Heart right ventricle (tissue), 16 donors: ENCODE measurements at regions not wholly inside any gene's neighbourhood (a gene's known extent, or its start where the extent isn't known, plus 50 kb on each side); places are given as distances from the start of the nearest gene placed in this dataset.

Experiments
- ATAC-seq, 8 donors: fragments of 200-7000 bp; cut with Tn5 transposase; one replicate each; pipeline ENCODE4 v1.9.1; 2020; ENCODE audit warnings: mild to moderate bottlenecking in 8 of 8, moderate library complexity in 8 of 8, moderate number of reproducible peaks in 1 of 8
- DNase-seq, 2 donors: peaks; one replicate each; pipeline ENCODE4 v3.0.0-alpha.2; 2020
- H3K27ac ChIP-seq, 10 donors: fragments of 200-600 bp; sonication (generic) in 2 of 10; one replicate each; pipeline versions ENCODE4 v1.5.0 to v1.8.0; 2020 to 2022; ENCODE audit warnings: mild to moderate bottlenecking in 3 of 10
- H3K27me3 ChIP-seq, 7 donors: fragments of 200-600 bp; one replicate each; pipeline ENCODE4 v1.8.0; 2021 to 2022; ENCODE audit warnings: mild to moderate bottlenecking in 2 of 7
- H3K36me3 ChIP-seq, 9 donors: fragments of 200-600 bp; sonication (generic) in 1 of 9; one replicate each; pipeline versions ENCODE4 v1.5.0 to v1.8.0; 2020 to 2022; ENCODE audit warnings: mild to moderate bottlenecking in 2 of 9
- H3K4me1 ChIP-seq, 9 donors: fragments of 200-600 bp; sonication (generic) in 1 of 9; one replicate each; pipeline versions ENCODE4 v1.5.0 to v1.8.0; 2020 to 2022; ENCODE audit warnings: mild to moderate bottlenecking in 4 of 9
- H3K4me3 ChIP-seq, 10 donors: fragments of 200-600 bp; sonication (generic) in 2 of 10; one replicate each; pipeline versions ENCODE4 v1.5.0 to v1.8.0; 2020 to 2022; ENCODE audit warnings: mild to moderate bottlenecking in 7 of 10, moderate library complexity in 2 of 10
- H3K9me3 ChIP-seq, 11 donors: fragments of 200-600 bp in 10 of 11; sonication (generic) in 2 of 11; one replicate each; pipeline versions ENCODE4 v1.5.0 to v1.8.0; 2013 to 2022; ENCODE audit warnings: mild to moderate bottlenecking in 2 of 11, control low read depth in 1 of 11, moderate library complexity in 1 of 11
- CTCF ChIP-seq, 9 donors: fragments of 200-600 bp; sonication (generic) in 2 of 9; IDR thresholded peaks; one replicate each; pipeline versions ENCODE4 v1.5.0 to v1.8.0; 2021 to 2022; ENCODE audit warnings: antibody characterized with exemption in 9 of 9, mild to moderate bottlenecking in 5 of 9, moderate library complexity in 1 of 9
- WGBS, 2 donors: extraction: QIAGEN DNeasy Blood & Tissue Kit; methylation state at CpG; one replicate each; pipeline ENCODE4 v1.1.7; 2013; ENCODE audit warnings: inconsistent platforms in 1 of 2; 5-methylcytosine and 5-hydroxymethylcytosine counted together
- intact Hi-C, 10 donors: fragments of 100-400 bp; cut with DNase I; formaldehyde crosslinking; loops; one replicate each; pipeline versions ENCODE4 v1.11.1 to v1.14.2; 2022
- donor health status: Arrhythmogenic right ventricular cardiomyopathy.
- donor health status: ischemic (EF 13 %, LVEDD 7.1; RV severe dilation, severe dysfunction).
- donor health status: healthy with polysubstance abuse.
- donor health status: DM: no; HTN: yes; CAD: no.
- donor health status: DM: no; HTN: no; CAD: no.
- donor health status: ischemic (EF 25% LVEDD 6.9; RV normal size, moderate dysfunction).
- donor health status: ischemic (EF 25% LVEDD 5.7; RV mildly dilated, moderate dysfunction).
- donor health status: healthy.
- donor health status: DM: yes; HTN: yes; CAD: no.
- donor health status: Ischemic cardiomyopathy.
- donor health status: ischemic (EF 35%, LVEDD 5.7; RV mildly dilated, moderate dysfunction).
- donor health status: nonischemic (EF 11% LVEDD 7.7; RV severe dilation, severe dysfunction).
- donor health status: DM: yes; HTN: yes; CAD: no.
- donor health status: PGD.
- donor health status: ischemic (EF 29% LVEDD 5.4; RV normal size, mild dysfunction).
- donor health status: nonischemic (EF 23%, LVEDD 6.1; RV moderate dilation, normal function).

- ATAC-seq (peak; percentile 23 to 79 (median 66)), DNase-seq (no peak)
- H3K9me3 ChIP-seq, result no peaks in the 10 kb centered on the region
- intact Hi-C loops, result loop anchor here in 6 of 10 donors (5.0 to 10.0 kb wide), 5 partner anchors 39 to 1341 kb away; partner anchors contain the start of gene SPRY2 (in 2 of the 6)
- no peaks in the 10 kb centered on the region for H3K36me3 ChIP-seq
- peak overlapping the region in 6 of 10 donors; percentile 51 to 73 (median 66) for H3K27ac ChIP-seq
- TF ChIP-seq CTCF (IDR thresholded peaks at IDR 0.05), result peak in 5 of 9 donors; percentile 5 to 36 (median 19)
- no peak overlapping the region for H3K4me3 ChIP-seq
- WGBS, 2 donors, result 46 to 63% methylated on average over 7 of the region's 7 CpGs
- no peaks in the 10 kb centered on the region for H3K27me3 ChIP-seq
- peaks cover 0 to 38% (median 11%) of the 10 kb centered on the region in 9 donors for H3K4me1 ChIP-seq
These were observed 195.1 kb downstream of the NDFIP2 start for GRCh38 chr13:79675931-79676660.

DNA sequence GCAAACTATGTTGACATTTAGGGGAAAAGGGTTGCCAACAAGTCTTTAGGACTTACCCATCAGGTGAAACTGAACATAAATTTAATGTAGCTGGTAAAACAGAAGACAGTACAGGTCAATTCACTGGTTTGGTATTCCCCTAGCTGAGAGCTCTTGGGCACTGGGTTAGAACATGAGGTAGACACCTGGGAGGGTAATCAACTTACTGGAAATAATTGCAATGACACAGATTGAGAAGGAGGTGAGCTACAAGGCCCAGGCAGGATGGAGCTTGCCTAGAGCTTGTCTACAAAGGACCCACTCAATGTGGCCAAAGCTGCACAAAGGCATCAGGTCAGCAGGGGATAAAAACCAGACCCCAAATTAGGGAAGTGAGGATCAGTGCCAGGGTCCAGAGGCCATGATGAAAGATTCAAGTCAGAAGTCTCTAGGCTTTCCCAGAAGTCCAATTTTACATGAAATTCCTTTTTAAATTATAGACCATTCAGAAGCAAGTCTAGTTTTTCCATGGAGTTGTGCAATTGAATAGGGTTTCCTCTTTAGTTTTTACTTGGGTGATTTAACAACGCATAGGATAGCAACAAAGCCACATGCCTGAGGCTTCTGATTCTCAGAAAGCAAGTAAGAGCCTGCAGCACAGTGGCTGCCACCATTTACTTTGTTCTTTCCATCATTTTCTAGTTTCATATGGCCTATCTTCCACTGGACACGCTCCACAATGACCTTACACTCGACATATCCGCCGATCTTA lies 194.0 kb downstream of the NDFIP2 start:
- Histone ChIP-seq H3K27ac (peak overlapping the region in 3 of 10 donors; percentile 59 to 73 (median 72)), H3K36me3 (no peaks in the 10 kb centered on the region), H3K4me1 (peaks cover 0 to 36% (median 8%) of the 10 kb centered on the region in 9 donors), H3K27me3 (no peaks in the 10 kb centered on the region), H3K4me3 (no peak overlapping the region), H3K9me3 (no peaks in the 10 kb centered on the region)
- ATAC-seq (no peak), DNase-seq (no peak)
- WGBS, 2 donors, result 87 to 92% methylated on average over 5 of the region's 5 CpGs
- TF ChIP-seq CTCF (IDR thresholded peaks at IDR 0.05), result no peak
- intact Hi-C loops, result loop anchor here in 6 of 10 donors (5.0 to 10.0 kb wide), 5 partner anchors 38 to 1342 kb away; partner anchors contain the start of gene SPRY2 (in 2 of the 6)

- no peak overlapping the region for H3K4me3 ChIP-seq
- H3K9me3 ChIP-seq, result no peaks in the 10 kb centered on the region
- peaks cover 0 to 36% (median 8%) of the 10 kb centered on the region in 9 donors for H3K4me1 ChIP-seq
- no peaks in the 10 kb centered on the region for H3K36me3 ChIP-seq
- ATAC-seq, result peak in 2 of 8 donors; percentile 56
- DNase-seq, result no peak
- WGBS, 2 donors, result 62 to 64% methylated on average over 1 of the region's 1 CpG
- no peaks in the 10 kb centered on the region for H3K27me3 ChIP-seq
- no peak for TF ChIP-seq CTCF (IDR thresholded peaks at IDR 0.05)
- peak overlapping the region in 6 of 10 donors; percentile 15 to 73 (median 55) for H3K27ac ChIP-seq
- intact Hi-C loops, result loop anchor here in 3 of 10 donors (10.0 kb wide), 2 partner anchors 661 to 671 kb away; partner anchors contain the start of gene SPRY2 (in 2 of the 3)
These were observed 193.0 kb downstream of the NDFIP2 start for GRCh38 chr13:79673993-79674377.

DNA sequence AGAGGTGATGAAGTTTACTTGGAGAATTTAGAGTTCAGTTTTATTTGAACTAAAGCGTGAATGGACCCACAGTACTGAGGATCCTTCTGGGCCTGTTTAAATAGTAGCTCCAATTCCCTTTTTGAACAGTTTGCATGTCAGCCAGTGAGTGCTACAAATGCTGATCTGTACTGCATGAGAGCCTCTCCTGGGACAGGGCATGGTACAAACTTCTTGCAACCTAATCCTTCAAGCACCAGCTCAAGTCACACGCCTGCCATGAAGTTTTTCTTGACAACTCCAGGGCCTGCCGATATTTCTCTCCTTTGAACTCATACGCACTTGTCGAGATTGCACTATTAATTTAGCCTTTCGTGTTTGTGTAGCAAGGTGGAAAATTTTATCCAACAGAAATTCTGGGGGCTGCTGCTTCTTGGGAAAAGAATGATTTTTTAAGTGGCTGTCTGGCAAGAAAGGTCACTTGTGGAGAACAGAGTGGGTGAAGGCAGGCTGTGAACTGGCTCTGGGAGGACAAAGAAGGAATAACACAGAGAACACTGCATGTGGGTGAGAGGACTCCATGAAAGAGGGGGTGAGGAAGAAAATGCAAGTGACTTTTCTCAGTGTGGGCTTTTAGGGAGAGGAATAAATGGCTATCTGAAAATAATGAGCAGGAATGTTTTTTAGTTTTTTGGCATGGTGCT lies 192.5 kb downstream of the NDFIP2 start:
- ATAC-seq, result peak in 5 of 8 donors; percentile 29 to 57 (median 44)
- Histone ChIP-seq H3K36me3 (no peaks in the 10 kb centered on the region), H3K27me3 (no peaks in the 10 kb centered on the region), H3K9me3 (no peaks in the 10 kb centered on the region), H3K4me1 (peaks cover 0 to 36% (median 8%) of the 10 kb centered on the region in 9 donors), H3K4me3 (no peak overlapping the region), H3K27ac (peak overlapping the region in 9 of 10 donors; percentile 1 to 73 (median 35))
- no peak for DNase-seq
- TF ChIP-seq CTCF (IDR thresholded peaks at IDR 0.05), result no peak
- WGBS, 2 donors, result 57 to 59% methylated on average over 6 of the region's 6 CpGs
- intact Hi-C loops, result loop anchor here in 3 of 10 donors (10.0 kb wide), 2 partner anchors 661 to 671 kb away; partner anchors contain the start of gene SPRY2 (in 2 of the 3)
